Karpas-422 (cell line): ENCODE measurements at regions not wholly inside any gene's neighbourhood (a gene's known extent, or its start where the extent isn't known, plus 50 kb on each side); places are given as distances from the start of the nearest gene placed in this dataset.

ENCODE experiments used
- DNase-seq: peaks from one replicate; pipeline ENCODE4 v3.0.0-alpha.2; 2015
- H2AFZ ChIP-seq: fragments of 200-600 bp; sonication (generic); 2 replicates; pipeline ENCODE4 v1.6.1; 2014; ENCODE audit warnings: antibody characterized with exemption, low read length, mixed read lengths
- H3K27ac ChIP-seq: fragments of 200-600 bp; sonication (generic); 2 replicates; pipeline ENCODE4 v1.5.1; 2014; ENCODE audit warnings: mild to moderate bottlenecking, low read length, moderate library complexity
- H3K27me3 ChIP-seq: fragments of 200-600 bp; sonication (generic); 2 replicates; pipeline ENCODE4 v1.6.1; 2014; ENCODE audit warnings: low read length, mixed read lengths
- H3K36me3 ChIP-seq: fragments of 200-600 bp; sonication (generic); 2 replicates; pipeline ENCODE4 v1.6.1; 2014; ENCODE audit warnings: low read length, mixed read lengths; ENCODE audit not compliant: insufficient read depth
- H3K4me1 ChIP-seq: fragments of 200-600 bp; sonication (generic); 2 replicates; pipeline ENCODE4 v1.6.1; 2014; ENCODE audit warnings: mild to moderate bottlenecking, low read length, mixed read lengths
- H3K4me2 ChIP-seq: fragments of 200-600 bp; sonication (generic); 2 replicates; pipeline ENCODE4 v1.6.1; 2014; ENCODE audit warnings: low read length, low read depth, mild to moderate bottlenecking; ENCODE audit not compliant: poor library complexity, severe bottlenecking
- H3K4me3 ChIP-seq: fragments of 200-600 bp; sonication (generic); 2 replicates; pipeline ENCODE4 v1.5.1; 2014; ENCODE audit warnings: mild to moderate bottlenecking, antibody characterized with exemption, low read length, mixed read lengths
- H3K79me2 ChIP-seq: fragments of 200-600 bp; sonication (generic); 2 replicates; pipeline ENCODE4 v1.6.1; 2014; ENCODE audit warnings: mild to moderate bottlenecking, low read length, mixed read lengths
- H3K9ac ChIP-seq: fragments of 200-600 bp; sonication (generic); 2 replicates; pipeline ENCODE4 v1.6.0; 2014; ENCODE audit warnings: low read length
- H3K9me2 ChIP-seq: fragments of 200-600 bp; sonication (generic), shearing (Covaris generic); replicated peaks from 2 replicates; pipeline ENCODE4 v1.6.0; 2014; ENCODE audit warnings: mild to moderate bottlenecking, low read length, moderate library complexity; ENCODE audit not compliant: insufficient read depth
- H3K9me3 ChIP-seq: fragments of 300-700, 200-600 bp; sonication (generic); 2 replicates; pipeline ENCODE4 v1.6.1; 2014; ENCODE audit warnings: low read length, mixed read lengths
- H4K20me1 ChIP-seq: fragments of 200-600 bp; sonication (generic); 2 replicates; pipeline ENCODE4 v1.6.1; 2014; ENCODE audit warnings: mild to moderate bottlenecking, antibody characterized with exemption, low read length, low read depth; ENCODE audit not compliant: insufficient read depth

DNA sequence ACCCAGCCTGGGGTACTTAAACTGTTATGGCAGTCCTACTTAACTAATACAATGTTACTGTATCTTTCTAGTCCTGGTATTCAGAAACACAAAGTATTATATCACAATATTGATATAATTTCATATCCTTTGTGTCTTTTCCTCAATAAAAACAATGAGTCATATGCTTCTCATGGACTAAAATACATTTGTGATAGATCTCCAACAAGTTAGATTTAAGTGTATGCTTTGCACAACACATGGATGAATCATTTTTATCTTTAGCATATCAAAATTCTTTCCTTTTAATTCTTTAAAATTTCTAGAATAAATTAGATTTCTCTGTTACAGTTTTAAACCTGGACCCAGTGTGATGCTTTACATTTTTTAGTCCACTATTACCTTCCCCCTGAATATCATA lies 1357.8 kb upstream of the ATXN8OS start:
- H3K27ac ChIP-seq: no peak overlapping the region
- no peaks in the 10 kb centered on the region for H4K20me1 ChIP-seq
- no peak overlapping the region for H3K9ac ChIP-seq
- H2AFZ ChIP-seq: peak overlapping the region; percentile 77
- no peak for DNase-seq
- H3K79me2 ChIP-seq: no peaks in the 10 kb centered on the region
- no peak overlapping the region for H3K4me3 ChIP-seq
- H3K36me3 ChIP-seq: no peaks in the 10 kb centered on the region
- no peaks in the 10 kb centered on the region for H3K27me3 ChIP-seq
- no peak overlapping the region for H3K4me2 ChIP-seq
- no peaks in the 10 kb centered on the region for H3K9me3 ChIP-seq
- no peaks in the 10 kb centered on the region for H3K4me1 ChIP-seq
- H3K9me2 ChIP-seq: no peaks in the 10 kb centered on the region; the same call in 1 of the 2 replicates

DNA sequence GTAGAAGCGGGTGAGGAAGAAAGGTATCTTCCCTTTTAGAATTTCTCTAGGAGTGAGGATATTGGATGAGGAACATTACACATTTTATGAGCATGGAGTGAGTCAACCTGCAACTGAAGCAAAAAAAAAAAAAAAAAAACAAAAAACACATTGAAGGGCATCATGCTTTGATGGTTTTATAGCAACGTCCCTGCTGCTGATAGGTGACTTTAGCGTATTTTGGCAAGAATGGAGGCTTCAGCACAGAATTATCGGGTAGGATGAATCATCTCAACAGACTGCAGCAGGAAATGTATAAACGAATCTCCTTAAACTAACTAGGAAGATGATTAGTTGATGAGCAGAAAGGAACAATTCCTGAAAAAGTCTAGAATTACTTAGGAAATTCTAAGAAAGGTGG lies 1359.6 kb upstream of the ATXN8OS start:
- Histone ChIP-seq H4K20me1 (no peaks in the 10 kb centered on the region), H3K9me2 (no peaks in the 10 kb centered on the region; the same call in 1 of the 2 replicates), H3K27me3 (no peaks in the 10 kb centered on the region), H2AFZ (peak overlapping the region; percentile 53), H3K79me2 (no peaks in the 10 kb centered on the region), H3K36me3 (no peaks in the 10 kb centered on the region), H3K9me3 (no peaks in the 10 kb centered on the region), H3K27ac (no peak overlapping the region), H3K4me1 (no peaks in the 10 kb centered on the region), H3K4me3 (no peak overlapping the region), H3K9ac (no peak overlapping the region), H3K4me2 (no peak overlapping the region)
- DNase-seq: no peak

DNA sequence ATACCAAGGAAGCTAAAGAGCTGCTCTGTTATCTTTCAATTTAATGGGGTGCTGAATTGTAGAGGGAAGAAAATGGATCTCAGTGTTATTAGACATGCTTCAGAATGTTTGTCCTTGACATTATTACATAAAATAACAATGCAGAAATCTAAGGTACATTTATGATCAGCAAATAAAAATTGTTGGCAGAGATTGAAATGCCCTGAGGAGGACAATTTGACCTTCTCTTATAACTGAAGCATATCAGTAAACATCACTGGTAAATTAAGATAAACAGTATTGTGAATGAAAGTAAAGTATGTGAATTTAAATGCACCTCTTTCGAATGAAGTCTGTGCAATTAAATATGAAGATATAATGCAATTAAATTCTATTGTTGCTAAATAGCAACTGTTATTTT lies 1362.1 kb upstream of the ATXN8OS start:
- H3K4me2 ChIP-seq: no peak overlapping the region
- H3K9ac ChIP-seq: no peak overlapping the region
- no peaks in the 10 kb centered on the region for H4K20me1 ChIP-seq
- DNase-seq: no peak
- H3K4me3 ChIP-seq: no peak overlapping the region
- H3K27ac ChIP-seq: no peak overlapping the region
- no peaks in the 10 kb centered on the region for H3K9me3 ChIP-seq
- no peaks in the 10 kb centered on the region for H3K27me3 ChIP-seq
- H3K79me2 ChIP-seq: no peaks in the 10 kb centered on the region
- H3K36me3 ChIP-seq: no peaks in the 10 kb centered on the region
- no peaks in the 10 kb centered on the region for H3K4me1 ChIP-seq
- no peaks in the 10 kb centered on the region; the same call in 1 of the 2 replicates for H3K9me2 ChIP-seq
- peak overlapping the region; percentile 40 for H2AFZ ChIP-seq

DNA sequence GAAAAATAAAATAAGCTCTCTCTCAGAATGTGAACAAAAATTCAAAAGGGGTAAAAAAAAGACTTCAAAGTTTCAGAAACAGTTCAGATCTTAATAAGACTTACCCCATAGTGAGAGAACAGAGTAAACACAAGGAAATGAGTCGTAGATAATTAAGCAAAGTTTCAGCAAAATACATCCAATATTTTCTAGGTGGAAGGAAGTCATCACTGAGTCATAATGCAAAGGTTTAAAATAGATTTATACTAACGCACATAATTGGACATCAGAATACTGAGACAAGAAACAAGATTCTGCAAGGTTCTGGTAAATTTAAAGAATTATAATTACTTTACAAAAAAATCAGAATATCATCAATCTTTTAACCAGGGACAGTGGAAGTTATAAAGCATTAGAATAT lies 1370.7 kb upstream of the ATXN8OS start:
- Histone ChIP-seq H3K9me2 (no peaks in the 10 kb centered on the region), H3K27ac (no peak overlapping the region), H4K20me1 (no peaks in the 10 kb centered on the region), H3K36me3 (no peaks in the 10 kb centered on the region), H3K79me2 (no peaks in the 10 kb centered on the region), H3K4me2 (no peak overlapping the region), H2AFZ (peak overlapping the region; percentile 61), H3K9ac (no peak overlapping the region), H3K9me3 (no peaks in the 10 kb centered on the region; the same call in 1 of the 2 replicates), H3K27me3 (no peaks in the 10 kb centered on the region), H3K4me1 (no peaks in the 10 kb centered on the region), H3K4me3 (no peak overlapping the region)
- no peak for DNase-seq

DNA sequence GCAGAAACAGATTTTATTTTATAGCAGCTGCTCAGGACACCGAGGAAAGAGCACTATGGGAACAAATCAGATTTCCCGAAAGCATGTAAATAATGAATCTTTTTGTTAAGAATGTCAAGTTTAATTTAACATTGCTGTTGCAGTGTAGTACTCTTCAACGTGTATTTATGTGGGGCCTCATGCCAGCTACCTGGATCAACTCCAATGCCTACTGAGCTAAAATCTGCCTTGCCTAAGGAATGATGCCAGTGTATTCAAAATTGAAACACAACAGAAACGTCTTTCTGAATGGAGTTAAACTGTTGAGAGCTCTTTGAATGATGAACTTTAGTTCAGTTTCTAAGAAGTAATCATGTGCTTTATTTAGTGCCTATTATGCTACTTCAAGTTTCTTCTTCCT lies 1379.8 kb upstream of the ATXN8OS start:
- H3K4me1 ChIP-seq: no peaks in the 10 kb centered on the region
- no peaks in the 10 kb centered on the region for H4K20me1 ChIP-seq
- no peaks in the 10 kb centered on the region for H3K9me2 ChIP-seq
- no peaks in the 10 kb centered on the region for H3K79me2 ChIP-seq
- H3K27ac ChIP-seq: no peak overlapping the region
- peak overlapping the region; percentile 32 for H2AFZ ChIP-seq
- H3K9ac ChIP-seq: no peak overlapping the region
- no peaks in the 10 kb centered on the region for H3K36me3 ChIP-seq
- no peak for DNase-seq
- no peaks in the 10 kb centered on the region; the same call in 1 of the 2 replicates for H3K9me3 ChIP-seq
- no peak overlapping the region for H3K4me3 ChIP-seq
- H3K27me3 ChIP-seq: no peaks in the 10 kb centered on the region
- no peak overlapping the region for H3K4me2 ChIP-seq

DNA sequence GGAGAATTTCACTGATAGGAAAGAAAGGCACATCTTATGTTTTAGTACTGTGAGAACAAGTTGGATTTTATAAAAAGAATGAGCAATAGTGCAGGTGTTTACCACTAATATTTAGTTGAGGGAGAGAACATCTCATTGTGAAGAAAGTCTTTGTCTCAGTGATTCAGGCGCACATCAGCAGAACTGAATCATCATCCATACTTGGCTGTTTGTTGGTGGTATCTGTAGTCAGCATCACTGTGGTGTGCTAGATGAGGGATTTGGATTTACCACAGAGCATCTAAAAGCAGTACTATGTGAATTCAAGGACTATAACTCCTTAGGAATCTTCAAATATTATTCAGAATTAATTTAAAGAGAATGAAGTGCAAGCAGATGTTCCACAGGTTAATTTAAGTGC lies 1380.5 kb upstream of the ATXN8OS start:
- Histone ChIP-seq H3K36me3 (no peaks in the 10 kb centered on the region), H3K9me2 (no peaks in the 10 kb centered on the region), H2AFZ (no peak overlapping the region), H3K4me1 (no peaks in the 10 kb centered on the region), H3K9ac (no peak overlapping the region), H4K20me1 (no peaks in the 10 kb centered on the region), H3K9me3 (no peaks in the 10 kb centered on the region; the same call in 1 of the 2 replicates), H3K4me2 (no peak overlapping the region), H3K4me3 (no peak overlapping the region), H3K27me3 (no peaks in the 10 kb centered on the region), H3K79me2 (no peaks in the 10 kb centered on the region), H3K27ac (no peak overlapping the region)
- no peak for DNase-seq

DNA sequence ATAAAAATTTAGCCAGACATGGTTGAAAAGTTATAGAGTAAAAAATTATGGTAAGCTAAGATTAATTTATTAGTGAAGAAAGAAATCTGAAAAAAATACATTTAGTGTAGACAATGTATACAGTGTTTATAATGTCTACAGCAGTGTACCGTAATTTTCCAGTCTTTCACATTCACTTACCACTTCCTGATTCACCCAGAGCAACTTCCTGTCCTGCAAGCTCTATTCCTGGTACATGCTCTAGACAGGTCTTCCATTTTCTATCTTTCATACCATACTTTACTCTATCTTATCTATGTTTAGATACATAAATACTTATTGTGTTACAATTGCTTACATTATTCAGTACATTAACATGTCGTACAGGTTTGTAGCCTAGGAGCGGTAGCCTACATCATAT lies 1387.8 kb upstream of the ATXN8OS start:
- no peaks in the 10 kb centered on the region for H3K27me3 ChIP-seq
- no peak for DNase-seq
- H3K4me1 ChIP-seq: peaks cover under 1% of the 10 kb centered on the region; the same call in 1 of the 2 replicates
- H3K4me3 ChIP-seq: no peak overlapping the region
- H4K20me1 ChIP-seq: no peaks in the 10 kb centered on the region
- no peaks in the 10 kb centered on the region for H3K9me2 ChIP-seq
- 0 out of 2 replicates have a peak, but pooled peaks cover 3% of the 10 kb centered on the region for H3K9me3 ChIP-seq
- H3K36me3 ChIP-seq: no peaks in the 10 kb centered on the region
- no peak overlapping the region for H3K4me2 ChIP-seq
- no peaks in the 10 kb centered on the region for H3K79me2 ChIP-seq
- H3K27ac ChIP-seq: no peak overlapping the region
- H3K9ac ChIP-seq: no peak overlapping the region
- 0 out of 2 replicates have a peak overlapping the region, but pooled peaks have one; percentile 48 for H2AFZ ChIP-seq

DNA sequence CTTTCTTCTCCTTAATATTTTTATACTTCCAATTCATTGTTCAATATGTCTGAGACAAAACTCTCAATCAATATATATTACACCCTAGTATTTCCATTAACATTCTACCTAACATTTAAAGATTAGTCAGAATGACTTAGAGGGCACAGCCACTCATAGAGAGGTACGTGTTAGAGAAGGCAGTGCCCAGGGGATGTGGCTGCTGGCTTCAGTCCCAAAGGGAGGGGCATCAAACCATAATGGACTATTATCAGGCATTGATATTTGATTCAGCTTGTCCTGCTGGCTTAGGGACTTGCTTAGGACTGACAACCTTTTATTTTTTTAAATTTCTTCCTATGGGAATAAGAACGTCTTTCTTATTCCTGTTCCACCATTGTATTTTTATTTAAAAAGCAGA lies 1392.0 kb upstream of the ATXN8OS start:
- H3K9me3 ChIP-seq: 0 out of 2 replicates have a peak, but pooled peaks cover 3% of the 10 kb centered on the region
- DNase-seq: no peak
- H3K4me3 ChIP-seq: no peak overlapping the region
- H4K20me1 ChIP-seq: no peaks in the 10 kb centered on the region
- H2AFZ ChIP-seq: peak overlapping the region; percentile 90
- H3K27me3 ChIP-seq: no peaks in the 10 kb centered on the region
- H3K9me2 ChIP-seq: no peaks in the 10 kb centered on the region
- no peak overlapping the region for H3K27ac ChIP-seq
- H3K79me2 ChIP-seq: no peaks in the 10 kb centered on the region
- H3K9ac ChIP-seq: no peak overlapping the region
- peaks cover 5% of the 10 kb centered on the region; the same call in 1 of the 2 replicates for H3K4me1 ChIP-seq
- no peak overlapping the region for H3K4me2 ChIP-seq
- no peaks in the 10 kb centered on the region for H3K36me3 ChIP-seq

DNA sequence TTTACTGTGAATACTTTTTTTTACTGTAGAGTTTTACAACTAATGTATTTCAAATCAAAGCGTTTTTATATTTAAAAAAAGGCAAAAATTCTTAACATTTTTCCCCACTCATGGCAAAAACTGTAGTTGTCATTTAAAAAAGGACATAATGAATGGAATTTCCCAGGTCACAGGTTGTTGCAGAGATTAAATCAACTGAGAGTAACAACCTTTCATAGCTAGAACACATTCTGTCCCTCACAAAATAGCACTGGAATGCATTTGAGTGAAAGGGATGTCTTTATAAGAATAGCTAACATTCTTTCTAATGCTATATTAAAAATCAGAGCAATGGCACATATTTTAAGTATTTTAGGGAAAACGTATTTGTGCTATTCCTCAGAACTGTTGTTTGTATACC lies 1393.3 kb upstream of the ATXN8OS start:
- peak overlapping the region; percentile 90 for H2AFZ ChIP-seq
- H4K20me1 ChIP-seq: no peaks in the 10 kb centered on the region
- H3K27ac ChIP-seq: no peak overlapping the region
- no peaks in the 10 kb centered on the region for H3K9me3 ChIP-seq
- H3K9me2 ChIP-seq: no peaks in the 10 kb centered on the region
- no peaks in the 10 kb centered on the region for H3K79me2 ChIP-seq
- H3K4me2 ChIP-seq: no peak overlapping the region
- no peak for DNase-seq
- H3K27me3 ChIP-seq: no peaks in the 10 kb centered on the region
- no peak overlapping the region for H3K9ac ChIP-seq
- H3K4me1 ChIP-seq: peaks cover 5% of the 10 kb centered on the region; the same call in 1 of the 2 replicates
- no peaks in the 10 kb centered on the region for H3K36me3 ChIP-seq
- no peak overlapping the region for H3K4me3 ChIP-seq
